ENCODE measurements at regions not wholly inside any gene's neighbourhood (a gene's known extent, or its start where the extent isn't known, plus 50 kb on each side); places are given as distances from the start of the nearest gene placed in this dataset.
"Not testable (repeated sequence)": the region's sequence is repeated elsewhere in the genome, so short reads cannot be mapped to it uniquely, and the experiment has no call there.

- Mint-ChIP-seq H3K27me3 (ENCODE audit: insufficient read depth, unreplicated experiment) (peaks cover 69% of the 10 kb centered on the region), H3K4me1 (ENCODE audit: insufficient read depth, unreplicated experiment) (no peaks in the 10 kb centered on the region), H3K4me3 (ENCODE audit: unreplicated experiment) (no peak overlapping the region), H3K27ac (ENCODE audit: low read depth, unreplicated experiment) (no peak overlapping the region), H3K9me3 (ENCODE audit: unreplicated experiment) (no peaks in the 10 kb centered on the region), H3K36me3 (ENCODE audit: insufficient read depth, unreplicated experiment) (no peaks in the 10 kb centered on the region)
- no TSS peak for BruUV-seq (replicated peaks)
- CTCF ChIA-PET, result no interaction called here
- DNase-seq (ENCODE audit: unreplicated experiment), result no peak
- intact Hi-C loops (cut with micrococcal nuclease), result no loop called here
- no peak for TF ChIP-seq CTCF (IDR thresholded peaks at IDR 0.05; ENCODE audit: unreplicated experiment)
- POLR2A ChIA-PET, result no interaction called here
Observed at GRCh38 chr7:127476618-127477017, 84.1 kb upstream of the ZNF800 start.

- CTCF ChIA-PET, result interaction anchor here (0.7 kb wide), 1 partner anchor 85 kb away, joined by 4 read pairs; no protein-coding TSS in a partner anchor
Observed at GRCh38 chr7:127474457-127474856, 81.9 kb upstream of the ZNF800 start.

GRCh38 chr7:127473409-127473808, 80.9 kb upstream of the ZNF800 start:
- DNase-seq (ENCODE audit: unreplicated experiment), result no peak
- H3K27me3 Mint-ChIP-seq (ENCODE audit: insufficient read depth, unreplicated experiment), result peaks cover 63% of the 10 kb centered on the region
- no TSS peak for BruUV-seq (replicated peaks)
- no peak for TF ChIP-seq CTCF (IDR thresholded peaks at IDR 0.05; ENCODE audit: unreplicated experiment)
- H3K4me1 Mint-ChIP-seq (ENCODE audit: insufficient read depth, unreplicated experiment), result no peaks in the 10 kb centered on the region
- intact Hi-C loops (cut with micrococcal nuclease), result no loop called here
- no peaks in the 10 kb centered on the region for H3K9me3 Mint-ChIP-seq (ENCODE audit: unreplicated experiment)
- no peak overlapping the region for H3K27ac Mint-ChIP-seq (ENCODE audit: low read depth, unreplicated experiment)
- ChIA-PET POLR2A (interaction anchor here (0.7 kb wide), 1 partner anchor 131 kb away, joined by 5 read pairs; no protein-coding TSS in a partner anchor), CTCF (interaction anchor here (0.6 kb wide), 1 partner anchor 166 kb away, joined by 4 read pairs; no protein-coding TSS in a partner anchor)
- H3K36me3 Mint-ChIP-seq (ENCODE audit: insufficient read depth, unreplicated experiment), result no peaks in the 10 kb centered on the region
- no peak overlapping the region for H3K4me3 Mint-ChIP-seq (ENCODE audit: unreplicated experiment)

More at GRCh38 chr7:127474457-127474856, 81.9 kb upstream of the ZNF800 start:
- POLR2A ChIA-PET, result no interaction called here
- no peak overlapping the region for H3K27ac Mint-ChIP-seq (ENCODE audit: low read depth, unreplicated experiment)
- BruUV-seq (replicated peaks), result no TSS peak
- no peaks in the 10 kb centered on the region for H3K4me1 Mint-ChIP-seq (ENCODE audit: insufficient read depth, unreplicated experiment)
- peak; percentile 14 for DNase-seq (ENCODE audit: unreplicated experiment)
- no peak for TF ChIP-seq CTCF (IDR thresholded peaks at IDR 0.05; ENCODE audit: unreplicated experiment)
- H3K27me3 Mint-ChIP-seq (ENCODE audit: insufficient read depth, unreplicated experiment), result peaks cover 72% of the 10 kb centered on the region
- H3K4me3 Mint-ChIP-seq (ENCODE audit: unreplicated experiment), result no peak overlapping the region
- no peaks in the 10 kb centered on the region for H3K9me3 Mint-ChIP-seq (ENCODE audit: unreplicated experiment)
- H3K36me3 Mint-ChIP-seq (ENCODE audit: insufficient read depth, unreplicated experiment), result no peaks in the 10 kb centered on the region
- intact Hi-C loops (cut with micrococcal nuclease), result no loop called here

GRCh38 chr7:127460077-127460476, 67.6 kb upstream of the ZNF800 start:
- H3K9me3 Mint-ChIP-seq (ENCODE audit: unreplicated experiment), result peaks cover 9% of the 10 kb centered on the region
- CTCF ChIA-PET, result interaction anchor here (0.5 kb wide), 1 partner anchor 415 kb away, joined by 3 read pairs; no protein-coding TSS in a partner anchor
- H3K4me3 Mint-ChIP-seq (ENCODE audit: unreplicated experiment), result no peak overlapping the region
- POLR2A ChIA-PET, result no interaction called here
- BruUV-seq (replicated peaks), result no TSS peak
- no peaks in the 10 kb centered on the region for H3K4me1 Mint-ChIP-seq (ENCODE audit: insufficient read depth, unreplicated experiment)
- H3K36me3 Mint-ChIP-seq (ENCODE audit: insufficient read depth, unreplicated experiment), result no peaks in the 10 kb centered on the region
- no peaks in the 10 kb centered on the region for H3K27me3 Mint-ChIP-seq (ENCODE audit: insufficient read depth, unreplicated experiment)
- H3K27ac Mint-ChIP-seq (ENCODE audit: low read depth, unreplicated experiment), result no peak overlapping the region
- no peak for DNase-seq (ENCODE audit: unreplicated experiment)
- intact Hi-C loops (cut with micrococcal nuclease), result no loop called here
- no peak for TF ChIP-seq CTCF (IDR thresholded peaks at IDR 0.05; ENCODE audit: unreplicated experiment)

GRCh38 chr7:127451258-127451657, 58.8 kb upstream of the ZNF800 start:
- intact Hi-C loops (cut with micrococcal nuclease); POLR2A ChIA-PET; H3K27ac Mint-ChIP-seq (ENCODE audit: low read depth, unreplicated experiment); H3K4me3 Mint-ChIP-seq (ENCODE audit: unreplicated experiment); DNase-seq (ENCODE audit: unreplicated experiment); H3K4me1 Mint-ChIP-seq (ENCODE audit: insufficient read depth, unreplicated experiment); BruUV-seq (replicated peaks); CTCF ChIA-PET; H3K36me3 Mint-ChIP-seq (ENCODE audit: insufficient read depth, unreplicated experiment): not testable (repeated sequence)
- Mint-ChIP-seq H3K9me3 (ENCODE audit: unreplicated experiment) (peaks cover 15% of the 10 kb centered on the region), H3K27me3 (ENCODE audit: insufficient read depth, unreplicated experiment) (peaks cover 56% of the 10 kb centered on the region)
